Psoas muscle (tissue), 7 donors: ENCODE measurements at regions not wholly inside any gene's neighbourhood (a gene's known extent, or its start where the extent isn't known, plus 50 kb on each side); places are given as distances from the start of the nearest gene placed in this dataset.

Source experiments
- ATAC-seq, 4 donors: fragments of 200-7000 bp; cut with Tn5 transposase; one replicate each; pipeline ENCODE4 v1.9.1; 2020; ENCODE audit warnings: moderate library complexity in 3 of 4, mild to moderate bottlenecking in 2 of 4
- DNase-seq, 2 donors: peaks; one replicate each; pipeline ENCODE4 v3.0.0-alpha.2; 2020
- H3K27ac ChIP-seq: fragments of 200-600 bp; one replicate; pipeline ENCODE4 v1.8.0; 2022
- H3K27me3 ChIP-seq, 3 donors: fragments of 200-600 bp in 1 of 3; one replicate each; pipeline versions ENCODE4 v1.6.1 to v1.8.0; 2013 to 2022; ENCODE audit warnings: low read length in 2 of 3, mild to moderate bottlenecking in 2 of 3, moderate library complexity in 1 of 3; ENCODE audit not compliant: insufficient read depth in 3 of 3
- H3K36me3 ChIP-seq, 2 donors: fragments of 200-600 bp in 1 of 2; one replicate each; pipeline versions ENCODE4 v1.6.1 to v1.8.0; 2013 to 2022; ENCODE audit warnings: low read depth in 1 of 2, mild to moderate bottlenecking in 1 of 2, moderate library complexity in 1 of 2; ENCODE audit not compliant: insufficient read depth in 1 of 2
- H3K4me1 ChIP-seq: fragments of 200-600 bp; one replicate; pipeline ENCODE4 v1.8.0; 2022
- H3K4me3 ChIP-seq: fragments of 200-600 bp; one replicate; pipeline ENCODE4 v1.8.0; 2022; ENCODE audit warnings: mild to moderate bottlenecking
- H3K9me3 ChIP-seq: fragments of 200-600 bp; one replicate; pipeline ENCODE4 v1.8.0; 2022
- CTCF ChIP-seq: fragments of 200-600 bp; IDR thresholded peaks from one replicate; pipeline ENCODE4 v1.8.0; 2022; ENCODE audit warnings: antibody characterized with exemption
- WGBS, 3 donors: extraction: QIAGEN DNeasy Blood & Tissue Kit; methylation state at CpG; one replicate each; pipeline versions ENCODE4 v1.1.6 to v1.1.7; 2013; 5-methylcytosine and 5-hydroxymethylcytosine counted together
- intact Hi-C, 2 donors: fragments of 100-400 bp; cut with DNase I; formaldehyde crosslinking; loops; one replicate each; pipeline versions ENCODE4 v1.11.0 to v1.14.2; 2022
- donor health status: healthy with polysubstance abuse.
- donor health status: DM: no; HTN: no; CAD: no; lungs with moderate emphysema.
- donor health status: Bipolar disorder and iron deficiency.
- donor health status: healthy.
- donor health status: DM: yes; HTN: yes; CAD: no.
- donor health status: DM: no; HTN: no; CAD: no.
- donor health status: DM: yes; HTN: yes; CAD: no.

DNA sequence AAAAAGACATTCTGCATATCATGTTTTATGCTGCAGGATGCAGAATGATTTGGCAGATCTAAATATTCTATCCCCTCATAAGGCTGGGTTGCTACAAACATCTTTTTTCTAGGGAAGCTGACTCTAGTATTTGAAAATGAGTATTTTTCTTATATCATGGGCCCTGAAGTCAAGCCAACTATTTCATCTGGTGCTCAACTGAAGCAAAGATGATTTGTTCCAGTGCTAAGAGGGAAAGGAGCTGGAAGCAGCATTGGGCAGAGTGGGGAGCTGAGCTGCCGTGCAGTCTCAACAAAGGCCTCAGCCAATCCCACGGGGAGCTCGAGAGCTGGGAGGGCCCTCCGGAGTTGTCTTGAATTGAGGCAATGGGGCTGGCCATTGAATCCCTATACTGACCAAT lies 155.3 kb upstream of the SLCO3A1 start:
- DNase-seq (no peak), ATAC-seq (no peak)
- no peaks in the 10 kb centered on the region for H3K9me3 ChIP-seq
- no peaks in the 10 kb centered on the region for H3K4me1 ChIP-seq
- H3K27me3 ChIP-seq = peaks cover 0 to 6% (median 0%) of the 10 kb centered on the region in 3 donors
- WGBS, 3 donors = 35 to 45% (median 43%) methylated on average over 4 of the region's 4 CpGs
- no peak overlapping the region for H3K4me3 ChIP-seq
- intact Hi-C loops = no loop called here
- no peaks in the 10 kb centered on the region for H3K36me3 ChIP-seq
- no peak for TF ChIP-seq CTCF
- H3K27ac ChIP-seq = no peak overlapping the region

DNA sequence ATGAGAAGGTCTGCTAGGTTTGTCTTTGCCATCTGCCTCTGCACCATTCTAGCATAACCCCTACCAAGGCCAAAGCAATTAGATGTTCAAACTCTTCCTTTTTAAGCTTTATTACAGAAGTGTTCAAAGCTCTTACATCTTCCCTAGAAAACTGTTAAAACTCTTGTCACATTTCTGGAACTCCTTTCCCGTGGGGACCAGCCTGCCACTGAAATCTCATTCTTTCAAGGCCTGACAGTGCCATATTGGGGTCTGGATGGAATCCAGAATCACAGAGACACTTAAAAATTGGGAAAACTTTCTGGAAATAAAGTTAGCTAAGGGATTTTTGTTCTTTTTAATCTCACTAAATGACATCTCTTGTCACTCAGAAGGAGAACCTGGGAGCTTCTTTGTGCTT lies 153.8 kb upstream of the SLCO3A1 start:
- no peak for DNase-seq
- intact Hi-C loops = loop anchor here in 1 of 2 donors (5.0 kb wide), 1 partner anchor 153 kb away; the partner anchor contains the start of gene SLCO3A1
- no peak for TF ChIP-seq CTCF
- Histone ChIP-seq H3K27me3 (peaks cover 0 to 6% (median 0%) of the 10 kb centered on the region in 3 donors), H3K36me3 (no peaks in the 10 kb centered on the region), H3K4me3 (no peak overlapping the region), H3K4me1 (no peaks in the 10 kb centered on the region), H3K9me3 (no peaks in the 10 kb centered on the region), H3K27ac (no peak overlapping the region)
- no peak for ATAC-seq
- 64 to 74% (median 73%) methylated on average over 1 of the region's 1 CpG for WGBS, 3 donors

DNA sequence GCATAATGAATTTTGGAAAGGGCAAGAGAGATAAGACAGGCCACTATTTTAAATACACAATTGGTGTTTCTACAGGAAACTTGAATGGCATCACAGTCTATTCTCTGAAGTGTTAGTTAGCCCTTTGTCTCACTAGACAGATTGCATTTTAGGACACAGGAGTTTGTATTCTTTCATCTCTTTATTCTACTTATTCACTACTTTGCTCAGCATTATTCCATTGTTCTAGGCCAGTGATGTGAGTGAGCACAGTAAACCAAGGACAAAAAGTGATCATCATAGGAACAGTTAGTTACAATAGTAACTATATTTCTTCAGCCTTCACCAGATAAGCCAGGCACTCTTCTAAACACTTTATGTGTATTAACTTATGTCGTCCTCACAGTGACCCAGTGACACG lies 150.2 kb upstream of the SLCO3A1 start:
- WGBS, 3 donors = 87 to 92% (median 89%) methylated on average over 2 of the region's 2 CpGs
- ATAC-seq = no peak
- intact Hi-C loops = loop anchor here in 1 of 2 donors (5.0 kb wide), 1 partner anchor 149 kb away; the partner anchor contains the start of gene SLCO3A1

GRCh38 chr15:91704343-91704742 lies 149.2 kb upstream of the SLCO3A1 start:
- Histone ChIP-seq H3K36me3 (no peaks in the 10 kb centered on the region), H3K4me3 (no peak overlapping the region), H3K27me3 (peaks cover 0 to 3% (median 0%) of the 10 kb centered on the region in 3 donors), H3K4me1 (no peaks in the 10 kb centered on the region), H3K9me3 (no peaks in the 10 kb centered on the region), H3K27ac (no peak overlapping the region)
- intact Hi-C loops = loop anchor here in 1 of 2 donors (5.0 kb wide), 1 partner anchor 148 kb away; the partner anchor contains the start of gene SLCO3A1
- no peak for DNase-seq
- no peak for TF ChIP-seq CTCF
- ATAC-seq = no peak
- WGBS, 3 donors = 71 to 79% (median 76%) methylated on average over 5 of the region's 5 CpGs

More for the DNA sequence above, 150.2 kb upstream of the SLCO3A1 start:
- no peak for DNase-seq
- no peak for TF ChIP-seq CTCF
- Histone ChIP-seq H3K27ac (no peak overlapping the region), H3K27me3 (peaks cover 0 to 6% (median 0%) of the 10 kb centered on the region in 3 donors), H3K4me1 (no peaks in the 10 kb centered on the region), H3K36me3 (no peaks in the 10 kb centered on the region), H3K4me3 (no peak overlapping the region), H3K9me3 (no peaks in the 10 kb centered on the region)
